T1000 (cell line): ENCODE measurements at regions not wholly inside any gene's neighbourhood (a gene's known extent, or its start where the extent isn't known, plus 50 kb on each side); places are given as distances from the start of the nearest gene placed in this dataset.
"Not testable (repeated sequence)": the region's sequence is repeated elsewhere in the genome, so short reads cannot be mapped to it uniquely, and the experiment has no call there.

Experiments used
- DNase-seq: peaks from one replicate; lab custom pipeline; 2025; ENCODE audit warnings: mixed read lengths; lab: John Stamatoyannopoulos, UW

GRCh38 chr1:78203410-78203982, 157.7 kb downstream of the GIPC2 start:
- not testable (repeated sequence) for DNase-seq

DNA sequence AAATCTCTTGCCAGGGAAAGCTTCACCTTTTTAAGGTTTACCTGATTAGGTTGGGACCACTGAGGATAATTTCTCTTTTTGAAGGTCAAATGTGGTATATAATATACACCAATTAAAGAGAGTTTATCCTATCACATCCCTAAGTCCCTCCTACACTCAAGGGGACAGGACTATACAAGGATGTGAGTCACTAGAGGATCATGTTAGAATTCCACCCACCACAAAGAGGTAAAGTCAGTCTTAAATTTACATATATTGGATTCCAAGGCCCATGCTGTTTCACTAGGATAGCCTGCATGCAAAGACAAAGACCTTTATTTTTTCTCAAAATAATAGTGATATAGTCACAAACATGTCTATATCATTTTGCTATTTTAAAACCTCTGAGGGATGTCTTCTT, 164.4 kb downstream of the GIPC2 start:
- DNase-seq: no peak

GRCh38 chr1:78211483-78212092, 165.8 kb downstream of the GIPC2 start:
- no peak for DNase-seq

DNA sequence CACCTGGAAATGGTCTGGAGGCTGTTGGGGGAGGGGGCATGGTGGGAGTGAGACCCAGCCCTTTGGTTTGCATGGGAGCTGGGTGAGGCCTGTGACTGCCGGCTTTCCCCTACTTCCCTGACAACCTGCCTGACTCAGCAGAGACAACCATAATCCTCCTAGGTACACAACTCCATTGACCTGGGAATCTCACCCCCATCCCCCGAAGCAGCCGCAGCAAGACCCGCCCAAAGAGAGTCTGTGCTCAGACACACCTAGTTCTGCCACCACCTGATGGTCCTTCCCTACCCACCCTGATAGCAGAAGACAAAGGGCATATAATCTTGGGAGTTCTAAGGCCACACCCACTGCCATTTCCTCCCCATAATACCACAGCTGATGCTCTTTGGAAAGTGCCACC, 168.6 kb downstream of the GIPC2 start:
- DNase-seq: no peak

- DNase-seq: no peak
Measured at GRCh38 chr1:78222225-78222959, 176.6 kb downstream of the GIPC2 start.

DNA sequence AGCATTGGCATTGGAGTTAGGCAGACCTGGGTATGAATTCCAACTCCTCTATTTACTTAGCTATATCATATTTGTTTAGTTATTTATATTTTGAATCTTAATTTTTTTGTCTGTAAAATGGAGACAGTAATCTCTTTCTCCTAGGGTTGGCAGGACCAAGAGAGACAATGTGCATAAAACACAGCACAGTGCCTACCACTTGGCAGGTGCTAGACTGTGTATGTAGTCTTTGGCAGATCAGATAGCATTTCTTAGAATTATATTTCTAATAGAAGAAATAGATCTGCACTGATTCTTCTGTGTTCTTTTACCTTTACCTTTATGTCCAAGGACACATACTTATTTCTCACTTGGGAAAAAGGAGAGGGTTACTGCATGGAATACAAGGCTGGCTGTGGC, 177.2 kb downstream of the GIPC2 start:
- DNase-seq: no peak

DNA sequence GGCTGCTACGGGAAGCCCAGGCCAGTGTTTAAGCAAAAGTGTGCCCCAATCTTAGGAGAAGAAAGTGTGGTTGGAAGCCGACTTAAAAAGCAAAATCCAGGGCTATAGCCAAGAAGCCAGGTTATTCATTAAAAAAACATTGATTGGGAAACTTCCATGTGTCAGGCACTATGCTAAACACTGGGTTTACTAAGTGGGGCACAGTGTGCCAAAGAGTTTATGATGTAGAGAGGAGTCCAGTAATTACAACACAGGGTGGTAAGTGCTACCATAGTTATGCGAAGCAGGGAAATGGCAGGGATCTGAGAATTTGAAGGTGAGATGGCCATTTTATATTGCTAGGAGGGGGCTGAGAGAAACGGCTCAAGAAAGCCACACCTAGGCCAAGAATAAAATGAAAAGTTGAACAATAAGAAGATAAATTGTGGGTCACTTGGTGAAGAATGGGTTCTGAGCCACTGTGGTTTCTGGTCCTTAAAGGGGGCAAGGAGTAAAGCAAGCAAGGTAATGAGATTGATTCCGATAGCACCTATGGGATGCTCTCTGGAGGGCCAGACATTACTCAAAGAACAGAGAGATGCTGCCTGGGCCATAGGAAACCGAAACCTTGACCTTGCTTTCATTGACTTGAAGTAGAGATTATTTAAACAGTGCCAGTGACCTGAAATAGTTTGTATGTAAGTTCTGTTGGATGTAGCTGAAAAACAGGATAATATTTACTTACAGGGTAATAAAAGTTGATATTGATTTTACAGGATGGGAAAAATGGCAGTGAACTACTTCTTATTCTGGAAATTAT, 177.8 kb downstream of the GIPC2 start:
- no peak for DNase-seq

DNA sequence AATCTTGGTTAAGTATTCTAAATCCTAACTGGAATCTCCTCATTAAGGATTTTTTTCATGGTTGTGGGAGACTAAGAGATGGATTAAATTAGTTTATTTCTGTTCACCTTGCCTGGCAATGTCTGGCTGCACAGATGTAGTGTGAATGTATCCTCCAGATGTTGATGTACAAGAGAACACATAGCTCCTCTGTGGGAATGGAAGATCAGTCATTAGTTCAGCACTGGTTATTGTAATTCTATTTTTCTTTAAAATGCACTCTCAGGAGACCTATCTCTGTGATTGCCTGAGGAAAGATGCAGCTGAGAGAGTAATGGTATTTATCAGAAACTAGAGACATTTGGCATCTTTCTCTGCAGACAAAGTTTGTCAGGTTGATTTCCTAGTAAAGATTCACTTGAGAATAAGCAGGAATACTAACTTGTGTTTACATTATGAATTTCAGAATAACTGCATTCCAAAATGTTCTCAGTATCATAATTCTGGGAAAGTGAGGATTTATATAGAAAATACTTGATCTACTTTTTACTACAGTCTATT, 178.6 kb downstream of the GIPC2 start:
- DNase-seq: no peak

DNA sequence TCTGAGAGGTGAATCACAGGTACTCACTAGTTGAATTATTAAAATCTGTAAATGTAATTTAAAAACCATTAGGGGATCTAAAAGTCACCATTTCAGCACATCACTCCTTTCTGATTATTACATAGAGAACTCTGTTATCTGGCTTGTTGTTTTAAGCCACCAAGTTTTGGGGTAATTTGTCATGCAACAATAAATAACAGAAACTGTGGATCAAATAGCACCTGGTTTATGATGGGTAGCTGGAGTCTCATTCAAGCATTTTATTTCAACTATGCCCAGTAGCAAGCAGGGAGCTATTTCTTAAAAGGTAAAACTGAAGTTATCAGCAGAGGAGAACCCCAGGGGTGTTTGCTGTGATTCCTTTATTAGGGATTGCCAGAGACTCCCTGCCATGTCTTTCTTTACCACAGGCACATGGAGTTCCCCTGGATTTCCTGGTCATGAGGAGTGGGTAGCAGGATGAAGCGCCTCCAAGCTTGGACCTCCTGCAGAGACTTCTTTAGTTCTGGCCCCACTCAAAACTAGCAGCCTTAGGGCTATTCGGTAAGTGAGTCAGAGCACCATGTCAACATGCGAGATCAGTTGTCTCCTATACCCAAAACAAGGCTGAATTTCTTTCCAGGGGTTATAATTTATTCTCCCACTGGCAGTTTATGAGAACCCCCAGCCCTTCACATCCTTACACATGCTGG, 179.2 kb downstream of the GIPC2 start:
- no peak for DNase-seq

DNA sequence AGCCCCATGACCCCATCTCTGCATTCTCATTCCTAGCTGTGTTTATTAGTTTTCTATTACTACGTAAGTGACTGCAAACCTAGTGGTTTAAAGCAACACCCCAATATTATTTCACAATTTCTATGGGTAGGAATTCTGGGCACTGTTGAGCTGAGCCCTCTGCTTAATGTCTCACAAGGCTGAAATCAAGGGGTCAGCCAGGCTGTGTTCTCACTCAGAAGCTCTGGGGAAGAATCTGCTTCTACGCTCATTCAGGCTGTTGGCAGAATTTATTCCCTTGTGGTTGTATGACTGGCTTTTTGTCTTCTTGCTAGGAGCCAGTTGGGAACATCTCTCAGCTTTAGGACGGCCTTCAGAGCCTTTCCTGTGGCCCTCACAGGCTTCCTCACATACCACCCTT, 181.0 kb downstream of the GIPC2 start:
- DNase-seq: no peak

- no peak for DNase-seq
Measured at GRCh38 chr1:78227705-78228635, 182.2 kb downstream of the GIPC2 start.

DNA sequence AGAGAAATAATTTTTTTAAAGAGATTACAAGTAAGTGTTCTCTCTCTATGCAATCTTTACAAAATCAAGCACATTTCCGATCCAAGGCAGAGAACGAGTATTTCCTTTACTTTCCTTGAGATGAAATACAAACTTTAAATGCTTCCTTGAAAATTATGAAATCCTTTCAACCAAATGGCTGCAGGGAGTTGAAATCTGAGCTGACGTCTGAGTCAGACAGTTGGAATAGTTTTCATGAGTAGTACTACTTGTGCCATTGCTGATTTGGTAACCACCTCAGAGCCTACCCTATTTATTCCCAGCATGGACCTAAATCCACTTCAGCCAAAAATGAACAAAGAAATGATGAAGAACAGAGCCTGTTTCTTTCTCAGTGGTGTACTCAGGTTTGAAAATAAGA, 183.6 kb downstream of the GIPC2 start:
- DNase-seq: no peak

DNA sequence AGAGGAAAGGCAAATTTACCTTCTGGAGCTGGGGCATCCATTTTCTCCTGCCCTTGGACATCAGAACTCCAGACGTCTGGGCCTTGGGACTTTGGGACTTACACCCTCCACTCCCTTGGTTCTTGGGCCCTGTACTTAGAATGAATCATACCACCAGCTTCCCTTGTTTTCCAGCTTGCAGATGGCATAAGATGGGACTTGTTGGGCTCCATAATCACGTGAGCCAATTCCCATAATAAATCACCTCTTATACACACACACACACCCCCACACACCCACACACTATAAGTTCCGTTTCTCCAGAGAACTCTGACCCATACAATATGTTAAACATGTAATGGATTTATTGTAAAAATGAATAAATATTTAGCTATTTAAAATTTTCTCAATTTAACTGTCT, 185.7 kb downstream of the GIPC2 start:
- no peak for DNase-seq

DNA sequence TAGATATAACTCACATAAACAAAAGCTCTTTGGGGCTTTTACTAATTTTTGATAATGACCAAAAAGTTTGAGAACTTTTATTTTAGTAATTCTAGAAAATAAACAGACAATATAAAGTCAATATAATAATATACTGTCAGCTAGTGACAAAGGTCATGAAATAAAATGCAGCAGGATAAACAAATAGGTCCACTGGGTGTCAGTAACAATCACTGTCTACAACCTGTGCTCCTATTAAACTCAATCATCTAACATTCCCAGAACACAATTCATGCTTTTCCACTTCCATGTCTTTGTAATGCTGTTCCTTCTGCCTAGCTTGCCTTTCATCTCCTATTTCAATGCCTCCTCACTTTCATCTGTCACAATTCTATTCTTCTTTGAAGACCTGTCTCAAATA, 186.1 kb downstream of the GIPC2 start:
- no peak for DNase-seq

- no peak for DNase-seq
Measured at GRCh38 chr1:78232630-78233029, 186.9 kb downstream of the GIPC2 start.

- DNase-seq: no peak
Measured at GRCh38 chr1:78234496-78234895, 188.7 kb downstream of the GIPC2 start.

GRCh38 chr1:78236716-78237115, 190.9 kb downstream of the GIPC2 start:
- DNase-seq: no peak

- DNase-seq: no peak
Measured at GRCh38 chr1:78237364-78237916, 191.7 kb downstream of the GIPC2 start.

DNA sequence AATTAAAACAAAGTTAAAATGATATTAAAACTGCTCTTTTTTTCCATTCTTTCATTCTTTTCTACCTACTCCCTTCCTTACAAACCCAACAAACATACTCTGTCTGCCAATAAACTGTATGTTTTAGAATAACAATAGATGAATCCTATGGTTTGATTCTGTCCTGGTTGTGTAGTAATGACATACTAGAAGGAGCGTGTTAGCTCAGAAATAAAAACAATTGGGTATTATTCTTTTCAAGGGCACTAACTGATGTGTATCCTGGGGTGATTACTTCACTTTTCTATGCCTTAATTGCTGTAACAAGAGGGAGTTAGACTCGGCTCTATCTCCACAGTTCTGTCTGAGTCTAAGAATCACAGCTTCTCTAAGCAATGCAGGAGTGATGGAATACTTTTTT, 194.4 kb downstream of the GIPC2 start:
- no peak for DNase-seq

DNA sequence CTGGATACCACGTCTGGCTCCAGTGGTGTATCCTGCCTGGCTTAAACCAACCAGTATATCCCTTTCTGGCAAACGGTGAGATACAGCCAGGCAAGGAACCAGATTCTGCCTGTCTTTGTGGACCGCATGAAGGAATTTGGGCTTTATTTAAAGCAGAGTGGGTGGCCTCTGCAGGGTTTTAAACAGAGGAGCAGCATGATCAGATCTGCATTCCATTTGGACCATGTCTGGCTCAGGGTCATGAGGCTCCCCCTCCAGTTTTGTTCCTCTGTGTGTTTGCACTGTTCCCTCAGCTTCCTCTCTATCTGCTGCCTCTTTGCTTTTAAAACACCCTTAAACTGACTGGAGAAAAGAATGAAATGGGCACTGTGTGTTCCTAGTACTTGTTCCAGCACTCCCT, 195.0 kb downstream of the GIPC2 start:
- no peak for DNase-seq
